SU-DHL-6 (cell line): ENCODE measurements at regions not wholly inside any gene's neighbourhood (a gene's known extent, or its start where the extent isn't known, plus 50 kb on each side); places are given as distances from the start of the nearest gene placed in this dataset.

Experiments
- H2AFZ ChIP-seq: fragments of 200-600 bp; sonication (generic); 2 replicates; pipeline ENCODE4 v1.6.1; 2014; ENCODE audit warnings: low read depth, mild to moderate bottlenecking, moderate library complexity, mixed read lengths, antibody characterized with exemption, low read length; ENCODE audit not compliant: severe bottlenecking
- H3F3A ChIP-seq: fragments of 200-600 bp; shearing (Covaris generic); 2 replicates; pipeline ENCODE4 v1.6.0; 2016; ENCODE audit warnings: antibody characterized with exemption, mild to moderate bottlenecking; ENCODE audit not compliant: insufficient read depth
- H3K27ac ChIP-seq: fragments of 200-600 bp; sonication (generic); 2 replicates; pipeline ENCODE4 v1.5.1; 2016; ENCODE audit warnings: low read depth, mild to moderate bottlenecking, low read length, moderate library complexity, mixed read lengths
- H3K27me3 ChIP-seq: fragments of 200-600 bp; sonication (generic), shearing (Covaris generic); 2 replicates; pipeline ENCODE4 v1.6.0; 2014; ENCODE audit warnings: mild to moderate bottlenecking, low read length
- H3K36me3 ChIP-seq: fragments of 200-600 bp; sonication (generic); 2 replicates; pipeline ENCODE4 v1.6.1; 2014; ENCODE audit warnings: mild to moderate bottlenecking, low read length, mixed read lengths
- H3K4me2 ChIP-seq: fragments of 300-600, 200-600 bp; shearing (Covaris generic), sonication (generic); 2 replicates; pipeline ENCODE4 v1.6.0; 2014; ENCODE audit warnings: low read length, low read depth, mild to moderate bottlenecking; ENCODE audit not compliant: poor library complexity, severe bottlenecking
- H3K4me3 ChIP-seq: fragments of 200-600 bp; sonication (generic); 2 replicates; pipeline ENCODE4 v1.5.1; 2014; ENCODE audit warnings: antibody characterized with exemption, low read length, mild to moderate bottlenecking, mixed read lengths; ENCODE audit not compliant: insufficient read depth, poor library complexity, severe bottlenecking
- H3K79me2 ChIP-seq: fragments of 200-600 bp; sonication (generic); 2 replicates; pipeline ENCODE4 v1.6.1; 2014; ENCODE audit warnings: mild to moderate bottlenecking, low read length, moderate library complexity; ENCODE audit not compliant: insufficient read depth
- H3K9ac ChIP-seq: fragments of 200-600 bp; sonication (generic); 2 replicates; pipeline ENCODE4 v1.7.0; 2014; ENCODE audit warnings: mild to moderate bottlenecking, low read length
- H3K9me2 ChIP-seq: fragments of 200-600 bp; sonication (generic); replicated peaks from 2 replicates; pipeline ENCODE4 v1.6.1; 2014; ENCODE audit warnings: low read length; ENCODE audit not compliant: insufficient read depth
- H3K9me3 ChIP-seq: fragments of 200-600 bp; sonication (generic); 2 replicates; pipeline ENCODE4 v1.6.1; 2014; ENCODE audit warnings: low read length, mixed read lengths; ENCODE audit not compliant: insufficient read depth
- H4K20me1 ChIP-seq: fragments of 200-600 bp; sonication (generic); 2 replicates; pipeline ENCODE4 v1.6.1; 2014; ENCODE audit warnings: low read depth, mild to moderate bottlenecking, antibody characterized with exemption, low read length, moderate library complexity, mixed read lengths
- CTCF ChIP-seq: fragments of 200-600 bp; sonication (generic); IDR thresholded peaks from one replicate; pipeline ENCODE4 v1.5.1; 2017; ENCODE audit warnings: antibody characterized with exemption, mild to moderate bottlenecking, low read length, moderate library complexity; ENCODE audit not compliant: insufficient read depth, poor library complexity, severe bottlenecking
- EZH2phosphoT487 ChIP-seq: fragments of 200-600 bp; sonication (generic), shearing (Covaris generic); conservative IDR thresholded peaks from 2 replicates; pipeline ENCODE4 v1.6.1; 2018; ENCODE audit warnings: mild to moderate bottlenecking, antibody characterized with exemption, low read length, moderate library complexity, mixed read lengths

DNA sequence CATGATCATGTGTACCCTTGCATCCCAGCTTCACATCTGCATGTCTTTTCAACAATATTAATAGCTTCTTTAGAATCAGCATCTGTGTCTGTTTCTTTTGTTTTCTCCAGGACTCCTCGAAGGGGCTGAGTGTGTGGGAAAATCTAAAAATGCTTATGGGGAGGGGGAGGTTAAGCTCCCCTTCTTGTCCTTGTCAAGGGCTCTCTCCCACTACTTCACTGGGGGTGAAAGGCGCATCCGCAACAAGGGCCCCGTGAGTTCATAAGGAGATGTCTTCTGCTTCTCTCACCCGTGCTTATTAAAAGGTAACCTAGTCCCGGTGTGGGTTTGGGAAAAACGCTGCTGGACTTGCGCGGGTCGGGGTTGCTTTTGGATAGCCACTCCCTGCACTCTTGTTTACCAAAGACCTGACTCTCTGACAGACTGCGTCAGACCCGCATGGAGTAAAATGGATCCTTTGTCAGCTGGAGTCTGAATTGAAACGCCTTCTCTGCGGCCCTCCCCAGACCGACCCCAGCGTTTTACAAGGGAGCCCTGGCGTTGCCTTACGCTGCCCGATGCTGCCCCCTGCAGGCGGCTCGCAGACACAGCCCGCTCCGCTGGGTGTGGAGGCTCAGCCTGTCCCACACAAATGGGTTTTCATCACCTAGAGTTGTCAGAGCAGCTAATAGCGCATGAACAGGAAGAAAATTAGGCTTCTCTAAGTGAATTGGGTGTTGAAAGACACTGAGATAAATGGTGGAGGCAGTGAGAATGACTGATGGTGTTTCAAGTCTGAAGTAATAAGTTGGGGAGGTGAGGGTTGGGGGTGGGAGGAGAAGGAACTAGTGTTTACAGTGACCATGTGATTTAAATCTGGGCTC is 53.8 kb downstream of the IER5 start:
- no peaks in the 10 kb centered on the region for H3K27me3 ChIP-seq
- TF ChIP-seq CTCF (peak; percentile 95), EZH2phosphoT487 (no peak)
- H3K9ac ChIP-seq: no peak overlapping the region
- H3K9me3 ChIP-seq: no peaks in the 10 kb centered on the region
- H2AFZ ChIP-seq: no peak overlapping the region
- H3K4me3 ChIP-seq: no peak overlapping the region
- H3K9me2 ChIP-seq: no peaks in the 10 kb centered on the region
- H3K79me2 ChIP-seq: no peaks in the 10 kb centered on the region
- no peaks in the 10 kb centered on the region for H3K36me3 ChIP-seq
- no peak overlapping the region for H3K4me2 ChIP-seq
- no peaks in the 10 kb centered on the region for H3F3A ChIP-seq
- H4K20me1 ChIP-seq: no peaks in the 10 kb centered on the region
- no peak overlapping the region for H3K27ac ChIP-seq

- H3K4me3 ChIP-seq: no peak overlapping the region
- no peaks in the 10 kb centered on the region for H3K9me3 ChIP-seq
- no peaks in the 10 kb centered on the region for H4K20me1 ChIP-seq
- no peak overlapping the region for H3K4me2 ChIP-seq
- no peak overlapping the region for H3K9ac ChIP-seq
- no peaks in the 10 kb centered on the region for H3K27me3 ChIP-seq
- H2AFZ ChIP-seq: no peak overlapping the region
- TF ChIP-seq EZH2phosphoT487: no peak
- TF ChIP-seq CTCF: no peak
- H3F3A ChIP-seq: no peaks in the 10 kb centered on the region
- H3K27ac ChIP-seq: no peak overlapping the region
- no peaks in the 10 kb centered on the region for H3K36me3 ChIP-seq
- no peaks in the 10 kb centered on the region for H3K9me2 ChIP-seq
- no peaks in the 10 kb centered on the region for H3K79me2 ChIP-seq
These were observed 54.8 kb downstream of the IER5 start for GRCh38 chr1:181143102-181143859.

DNA sequence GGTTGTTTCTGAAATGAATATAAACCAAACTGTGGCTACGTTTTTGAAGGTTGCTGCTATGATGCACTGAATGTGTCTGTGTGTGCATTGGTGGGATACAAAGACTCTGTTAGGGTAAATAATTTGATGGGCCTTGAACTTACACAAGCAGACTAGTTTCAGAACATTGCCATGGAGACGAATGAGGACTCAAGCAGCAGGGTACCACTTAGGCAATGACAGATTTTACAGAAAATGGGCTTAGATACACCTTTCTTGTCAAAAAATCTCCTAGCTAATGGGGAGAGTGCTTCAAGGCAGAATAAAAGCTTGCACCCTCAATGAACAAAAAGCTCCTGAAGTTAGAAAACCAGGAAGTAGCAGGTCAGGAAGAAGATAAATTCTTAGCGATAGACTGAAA is 55.7 kb downstream of the IER5 start:
- Histone ChIP-seq H4K20me1 (no peaks in the 10 kb centered on the region), H3K36me3 (no peaks in the 10 kb centered on the region), H3K9me3 (no peaks in the 10 kb centered on the region), H3K27ac (no peak overlapping the region), H2AFZ (no peak overlapping the region), H3K9ac (no peak overlapping the region), H3F3A (no peaks in the 10 kb centered on the region), H3K79me2 (no peaks in the 10 kb centered on the region), H3K27me3 (no peaks in the 10 kb centered on the region), H3K9me2 (no peaks in the 10 kb centered on the region), H3K4me3 (no peak overlapping the region), H3K4me2 (no peak overlapping the region)
- no peak for TF ChIP-seq EZH2phosphoT487
- no peak for TF ChIP-seq CTCF
